ENCODE measurements at regions not wholly inside any gene's neighbourhood (a gene's known extent, or its start where the extent isn't known, plus 50 kb on each side); places are given as distances from the start of the nearest gene placed in this dataset.

GRCh38 chr13:31452525-31452924 lies 252.8 kb downstream of the B3GLCT start:
- TF ChIP-seq, protein P1, sequence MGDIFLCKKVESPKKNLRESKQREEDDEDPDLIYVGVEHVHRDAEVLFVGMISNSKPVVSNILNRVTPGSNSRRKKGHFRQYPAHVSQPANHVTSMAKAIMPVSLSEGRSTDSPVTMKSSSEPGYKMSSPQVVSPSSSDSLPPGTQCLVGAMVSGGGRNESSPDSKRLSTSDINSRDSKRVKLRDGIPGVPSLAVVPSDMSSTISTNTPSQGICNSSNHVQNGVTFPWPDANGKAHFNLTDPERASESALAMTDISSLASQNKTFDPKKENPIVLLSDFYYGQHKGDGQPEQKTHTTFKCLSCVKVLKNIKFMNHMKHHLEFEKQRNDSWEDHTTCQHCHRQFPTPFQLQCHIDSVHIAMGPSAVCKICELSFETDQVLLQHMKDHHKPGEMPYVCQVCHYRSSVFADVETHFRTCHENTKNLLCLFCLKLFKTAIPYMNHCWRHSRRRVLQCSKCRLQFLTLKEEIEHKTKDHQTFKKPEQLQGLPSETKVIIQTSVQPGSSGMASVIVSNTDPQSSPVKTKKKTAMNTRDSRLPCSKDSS (IDR thresholded peaks at IDR 0.05; ENCODE audit: low read depth, partially characterized antibody): no peak
- no peak for TF ChIP-seq BDP1 (IDR thresholded peaks at IDR 0.05; ENCODE audit: insufficient read depth, insufficient read length)
- TF ChIP-seq, protein P2, sequence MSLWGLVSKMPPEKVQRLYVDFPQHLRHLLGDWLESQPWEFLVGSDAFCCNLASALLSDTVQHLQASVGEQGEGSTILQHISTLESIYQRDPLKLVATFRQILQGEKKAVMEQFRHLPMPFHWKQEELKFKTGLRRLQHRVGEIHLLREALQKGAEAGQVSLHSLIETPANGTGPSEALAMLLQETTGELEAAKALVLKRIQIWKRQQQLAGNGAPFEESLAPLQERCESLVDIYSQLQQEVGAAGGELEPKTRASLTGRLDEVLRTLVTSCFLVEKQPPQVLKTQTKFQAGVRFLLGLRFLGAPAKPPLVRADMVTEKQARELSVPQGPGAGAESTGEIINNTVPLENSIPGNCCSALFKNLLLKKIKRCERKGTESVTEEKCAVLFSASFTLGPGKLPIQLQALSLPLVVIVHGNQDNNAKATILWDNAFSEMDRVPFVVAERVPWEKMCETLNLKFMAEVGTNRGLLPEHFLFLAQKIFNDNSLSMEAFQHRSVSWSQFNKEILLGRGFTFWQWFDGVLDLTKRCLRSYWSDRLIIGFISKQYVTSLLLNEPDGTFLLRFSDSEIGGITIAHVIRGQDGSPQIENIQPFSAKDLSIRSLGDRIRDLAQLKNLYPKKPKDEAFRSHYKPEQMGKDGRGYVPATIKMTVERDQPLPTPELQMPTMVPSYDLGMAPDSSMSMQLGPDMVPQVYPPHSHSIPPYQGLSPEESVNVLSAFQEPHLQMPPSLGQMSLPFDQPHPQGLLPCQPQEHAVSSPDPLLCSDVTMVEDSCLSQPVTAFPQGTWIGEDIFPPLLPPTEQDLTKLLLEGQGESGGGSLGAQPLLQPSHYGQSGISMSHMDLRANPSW (CRISPR knock-in tag; IDR thresholded peaks at IDR 0.05): no peak
- no peak for TF ChIP-seq CHD1 (IDR thresholded peaks at IDR 0.05; ENCODE audit: low read length)
- no peak for TF ChIP-seq ZNF311 (CRISPR knock-in tag; IDR thresholded peaks at IDR 0.05)
- no peak for TF ChIP-seq ZNF431 (CRISPR knock-in tag; IDR thresholded peaks at IDR 0.05)
- no peak for TF ChIP-seq HSF4 (CRISPR knock-in tag; IDR thresholded peaks at IDR 0.05; ENCODE audit: borderline replicate concordance)
- CTCF ChIA-PET (ENCODE audit: low intra/inter-chr PET ratio): no interaction called here
- POLR2A ChIA-PET: no interaction called here
- DNase-seq (ENCODE audit: extremely low read depth in 1 of 4, low spot score in 3 of 4): no peak
- Histone ChIP-seq H3K4me3 (no peak overlapping the region), H3K4me1 (replicated peaks in 1 of 2; ENCODE audit: control insufficient read depth in 2 of 2, insufficient read depth in 2 of 2, low read length in 2 of 2) (no peaks in the 10 kb centered on the region), H3K9me3 (replicated peaks; ENCODE audit: control insufficient read depth, insufficient read depth, low read depth, low read length) (no peaks in the 10 kb centered on the region), H3K9ac (ENCODE audit: insufficient read depth in 1 of 2, low read depth in 2 of 2, low read length in 2 of 2) (no peak overlapping the region), H3K79me2 (ENCODE audit: control insufficient read depth, insufficient read depth, low read length) (no peaks in the 10 kb centered on the region), H3K27me3 (ENCODE audit: control insufficient read depth in 2 of 2, insufficient read depth in 2 of 2, low read length in 2 of 2) (no peaks in the 10 kb centered on the region), H2AFZ (ENCODE audit: low read depth, low read length) (no peak overlapping the region), H4K20me1 (replicated peaks; ENCODE audit: control insufficient read depth, insufficient read depth, low read length) (no peaks in the 10 kb centered on the region), H3K9me1 (ENCODE audit: control insufficient read depth, insufficient read depth, low read length) (no peaks in the 10 kb centered on the region), H3K27ac (ENCODE audit: extremely low read depth, low read depth, low read length) (no peak overlapping the region), H3K36me3 (ENCODE audit: control insufficient read depth, insufficient read depth, low read length) (no peaks in the 10 kb centered on the region), H3K4me2 (ENCODE audit: insufficient read depth, low read length) (no peak overlapping the region)
- no peak for ATAC-seq
- no peak for FAIRE-seq
- BruUV-seq (replicated peaks): no TSS peak
- in situ Hi-C loops (cut with MboI): no loop called here
- whole genome bisulfite sequencing (ENCODE audit: insufficient coverage, low coverage, missing lambda C conversion rate): 0% methylated on average over 2 of the region's 2 CpGs
- intact Hi-C loops (cut with micrococcal nuclease): no loop called here

Data from K562 (cell line).